ENCODE measurements at regions not wholly inside any gene's neighbourhood (a gene's known extent, or its start where the extent isn't known, plus 50 kb on each side); places are given as distances from the start of the nearest gene placed in this dataset.
"Not testable (repeated sequence)": the region's sequence is repeated elsewhere in the genome, so short reads cannot be mapped to it uniquely, and the experiment has no call there.

DNA sequence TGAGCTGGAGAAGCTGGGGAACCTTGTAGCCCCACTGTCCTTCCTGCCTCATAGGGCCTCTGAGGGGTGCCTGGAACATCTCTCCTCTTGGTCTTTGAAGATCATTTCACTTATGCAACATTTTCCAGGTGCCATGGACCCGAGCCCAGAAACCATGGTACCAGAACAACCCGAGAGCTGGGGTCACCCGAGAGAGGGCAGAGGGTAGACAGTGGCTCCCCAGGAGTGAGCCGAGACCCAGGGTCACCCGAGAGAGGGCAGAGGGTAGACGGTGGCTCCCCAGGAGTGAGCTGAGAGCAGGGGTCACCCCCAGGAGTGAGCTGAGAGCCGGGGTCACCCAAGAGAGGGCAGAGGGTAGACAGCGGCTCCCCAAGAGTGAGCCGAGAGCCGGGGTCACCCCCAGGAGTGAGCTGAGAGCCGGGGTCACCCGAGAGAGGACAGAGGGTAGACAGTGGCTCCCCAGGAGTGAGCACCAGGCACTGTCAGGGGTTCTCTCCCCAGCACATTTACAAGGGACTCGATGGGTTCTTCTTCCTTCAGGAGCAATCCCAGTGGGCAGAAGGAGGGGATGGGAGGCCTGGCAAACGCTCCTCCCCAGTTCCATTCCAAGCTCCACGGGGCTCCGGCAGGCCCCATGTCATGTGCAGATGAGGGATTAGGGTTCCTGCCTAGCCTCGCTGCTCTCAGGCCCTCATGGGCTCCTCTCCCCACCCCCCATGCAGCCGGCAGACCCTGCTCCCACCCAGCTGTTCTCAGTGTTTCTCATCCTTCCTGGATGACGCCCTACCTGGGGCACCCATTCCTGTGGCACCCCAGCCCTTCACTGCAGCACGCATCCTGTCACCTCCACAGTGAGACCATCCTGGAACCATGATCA lies 163.5 kb downstream of the RTP5 start:
- DNase-seq = no peak

- no peak for DNase-seq
These were observed 164.6 kb downstream of the RTP5 start for GRCh38 chr2:242034138-242034537.

GRCh38 chr2:242034996-242035814 lies 165.7 kb downstream of the RTP5 start:
- DNase-seq = no peak

DNA sequence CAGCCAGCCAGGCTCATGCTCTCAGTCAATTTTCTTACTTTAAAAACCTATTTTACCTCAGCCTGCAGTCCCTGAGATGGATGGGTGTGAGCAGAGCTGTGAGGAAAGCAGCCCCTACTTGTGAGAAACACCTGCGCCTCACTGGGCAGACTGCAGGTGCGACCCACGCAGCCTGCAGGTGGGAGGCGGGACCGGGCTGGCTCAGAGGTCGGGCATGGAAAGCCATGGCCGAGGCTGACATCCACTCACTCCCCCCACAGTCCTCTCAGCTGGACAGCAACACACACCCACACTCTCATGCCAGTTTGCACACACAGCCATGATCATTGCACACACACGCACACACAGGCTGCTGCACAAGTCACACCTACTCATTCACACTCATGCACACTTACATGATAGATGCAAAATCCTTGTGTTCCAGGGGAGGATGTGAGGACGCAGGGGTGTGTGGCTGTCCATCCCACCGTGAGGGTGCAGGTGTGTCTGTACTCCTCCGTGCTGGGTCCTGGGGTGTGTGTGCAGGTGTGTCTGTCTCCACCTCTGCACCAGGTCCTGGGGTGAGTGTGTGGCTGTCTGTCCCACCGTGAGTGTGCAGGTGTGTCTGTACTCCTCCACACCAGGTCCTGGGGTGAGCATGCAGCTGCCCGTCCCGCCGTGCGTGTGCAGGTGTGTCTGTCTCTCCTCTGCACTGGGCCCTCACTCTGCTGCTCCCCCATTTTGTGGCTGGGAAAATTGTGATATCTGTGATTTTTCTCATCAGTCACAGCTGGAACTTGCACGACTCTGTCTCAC lies 166.5 kb downstream of the RTP5 start:
- DNase-seq = no peak

DNA sequence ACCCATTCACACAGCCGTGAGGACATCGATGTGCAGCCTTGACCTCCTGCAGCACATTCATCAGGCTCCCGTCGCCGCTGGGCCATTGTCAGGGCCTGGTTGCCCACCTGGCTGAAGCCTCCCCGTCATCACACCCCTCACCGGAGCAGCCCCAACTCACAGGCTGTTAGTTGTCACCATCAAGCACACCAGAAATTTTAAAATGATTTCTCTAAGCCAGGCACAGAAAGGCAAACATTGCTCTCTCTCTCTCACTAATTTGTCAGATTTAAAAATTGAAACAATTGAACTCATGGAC lies 167.1 kb downstream of the RTP5 start:
- no peak for DNase-seq

DNA sequence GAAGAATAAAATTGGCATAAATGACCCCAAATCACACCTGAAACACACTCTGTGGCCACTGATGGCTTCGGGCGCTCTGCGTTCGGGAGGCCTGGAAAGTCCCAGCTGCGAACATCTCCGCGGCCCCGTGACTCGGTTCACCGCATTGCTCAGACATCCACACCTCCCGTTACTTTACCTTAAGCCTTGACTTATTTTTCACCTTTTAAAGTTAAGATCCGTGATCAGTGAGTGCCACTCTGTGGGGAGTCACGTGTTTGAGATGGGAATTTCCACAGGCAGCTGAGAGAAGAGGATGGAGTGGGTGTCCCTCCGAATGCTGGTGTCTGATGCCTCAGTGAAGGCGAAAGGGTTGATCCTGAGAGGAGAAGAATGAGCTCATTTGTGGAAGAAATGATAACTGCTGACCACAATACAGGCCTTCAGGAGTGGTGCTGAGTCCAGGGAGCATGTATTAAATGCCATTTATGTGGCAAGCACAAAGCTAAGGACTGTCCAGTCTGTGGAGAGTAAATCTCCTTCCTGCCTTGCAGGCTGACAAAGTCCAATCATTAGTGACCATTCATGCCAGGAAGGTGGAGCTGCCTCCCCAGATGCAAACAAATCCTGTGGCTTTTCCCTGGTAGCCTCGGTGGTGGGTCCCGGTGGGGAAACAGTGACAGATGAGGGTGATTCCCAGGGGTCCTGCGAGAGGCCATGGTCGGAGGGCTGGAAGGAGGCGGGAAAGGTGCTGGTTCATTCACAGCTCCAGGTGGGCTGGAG lies 168.8 kb downstream of the RTP5 start:
- no peak for DNase-seq

GRCh38 chr2:242038928-242039341 lies 169.4 kb downstream of the RTP5 start:
- DNase-seq = no peak

- no peak for DNase-seq
These were observed 170.8 kb downstream of the RTP5 start for GRCh38 chr2:242040303-242040655.

DNA sequence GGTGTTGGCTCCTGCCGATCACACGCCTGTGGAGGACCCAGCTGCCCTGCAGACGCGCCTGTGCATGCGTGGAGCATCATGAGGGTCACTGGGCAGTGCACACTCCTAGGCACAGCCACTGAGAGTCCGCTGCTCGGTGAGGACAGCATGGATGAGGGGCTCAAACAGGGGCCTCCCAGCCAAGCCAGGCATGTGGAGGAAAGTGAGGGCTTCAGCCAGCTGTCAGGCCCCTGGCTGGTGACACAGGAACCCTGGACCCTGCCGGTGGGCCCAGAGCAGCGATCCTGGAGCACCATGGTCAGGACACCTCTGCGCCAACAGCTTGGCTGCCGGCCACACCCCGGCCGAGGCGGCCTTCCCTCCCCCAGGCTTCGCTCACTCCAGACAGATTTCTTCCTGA lies 171.2 kb downstream of the RTP5 start:
- no peak for DNase-seq

DNA sequence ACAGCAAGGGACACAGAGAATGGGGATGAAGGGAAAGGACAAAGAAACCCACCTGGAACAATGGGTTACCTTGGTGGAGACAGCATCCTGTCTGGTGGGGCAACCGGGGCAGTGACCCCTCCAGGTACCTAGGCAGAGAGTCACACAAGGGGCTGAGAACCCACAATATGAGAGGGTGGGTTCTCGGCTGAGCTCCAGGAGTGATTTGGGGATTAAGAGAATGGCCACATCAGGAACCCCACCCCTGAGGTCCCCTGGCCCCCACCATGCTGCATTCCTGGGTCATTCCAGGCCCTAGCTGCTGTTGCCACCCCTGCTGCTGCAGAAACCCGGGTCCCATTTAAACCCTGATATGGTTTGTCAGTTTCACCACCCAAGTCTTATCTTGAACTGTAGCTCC lies 172.3 kb downstream of the RTP5 start:
- no peak for DNase-seq

GRCh38 chr2:242043538-242044312 lies 174.2 kb downstream of the RTP5 start:
- DNase-seq = no peak

DNA sequence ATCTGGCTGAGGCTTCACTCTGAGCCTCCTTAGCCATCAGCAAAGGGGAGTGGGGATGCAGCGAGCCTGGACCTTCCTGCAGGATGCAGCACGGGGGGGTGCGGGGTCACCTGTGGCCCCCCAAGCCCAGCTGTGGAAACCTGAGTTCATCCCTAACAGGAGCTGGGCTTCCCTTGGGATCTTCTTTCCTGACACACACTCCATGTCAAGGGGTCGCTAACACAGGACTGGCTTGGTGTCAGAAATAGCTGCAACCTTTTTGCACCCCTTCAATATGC lies 174.7 kb downstream of the RTP5 start:
- no peak for DNase-seq

- not testable (repeated sequence) for DNase-seq
These were observed 176.1 kb downstream of the RTP5 start for GRCh38 chr2:242045596-242046144.

DNA sequence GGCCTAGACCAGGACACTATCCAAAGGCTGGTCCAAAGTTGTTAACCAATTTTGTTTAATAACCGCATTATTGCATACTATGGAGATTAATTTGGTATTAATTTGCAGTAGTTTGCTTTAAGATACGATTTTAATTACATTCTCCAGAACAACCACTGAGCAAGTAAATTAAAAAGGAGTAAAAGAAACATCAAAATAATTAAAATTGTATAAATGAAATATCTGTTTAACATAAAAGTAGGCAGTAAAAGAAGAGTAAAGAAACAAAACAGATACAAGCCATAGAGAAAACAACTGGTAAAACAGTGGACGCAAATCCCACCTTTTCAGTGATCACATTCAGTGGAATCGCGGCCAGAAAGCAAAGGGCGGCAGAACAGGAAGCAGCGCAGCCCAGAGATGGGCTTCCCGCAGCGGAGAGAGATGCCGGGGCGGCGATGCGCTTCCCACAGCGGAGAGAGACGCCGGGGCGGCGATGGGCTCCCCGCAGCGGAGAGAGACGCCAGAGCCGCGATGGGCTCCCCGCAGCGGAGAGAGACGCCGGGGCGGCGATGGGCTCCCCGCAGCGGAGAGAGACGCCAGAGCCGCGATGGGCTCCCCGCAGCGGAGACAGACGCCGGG lies 176.8 kb downstream of the RTP5 start:
- DNase-seq = no peak

GRCh38 chr2:242047963-242048362 lies 178.4 kb downstream of the RTP5 start:
- DNase-seq = no peak

DNA sequence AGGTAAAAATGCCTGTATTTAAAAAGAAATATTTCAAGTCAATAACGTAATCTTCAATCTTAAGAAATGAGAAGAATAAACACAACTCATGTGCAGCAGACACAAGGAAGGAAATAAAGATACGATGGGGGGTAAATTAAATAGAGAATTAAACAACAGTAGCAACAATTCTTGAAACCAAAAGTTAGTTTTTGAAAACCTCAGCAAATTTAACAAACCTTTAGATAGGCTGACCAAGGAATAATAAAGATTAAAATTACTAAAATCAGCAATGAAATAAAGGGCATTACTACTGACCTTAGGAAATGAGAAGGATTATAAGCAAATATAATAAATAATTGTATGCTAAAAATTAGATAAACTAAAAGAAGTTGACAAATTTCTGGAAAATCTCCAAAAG lies 178.9 kb downstream of the RTP5 start:
- no peak for DNase-seq

- not testable (repeated sequence) for DNase-seq
These were observed 180.0 kb downstream of the RTP5 start for GRCh38 chr2:242049492-242049891.

DNA sequence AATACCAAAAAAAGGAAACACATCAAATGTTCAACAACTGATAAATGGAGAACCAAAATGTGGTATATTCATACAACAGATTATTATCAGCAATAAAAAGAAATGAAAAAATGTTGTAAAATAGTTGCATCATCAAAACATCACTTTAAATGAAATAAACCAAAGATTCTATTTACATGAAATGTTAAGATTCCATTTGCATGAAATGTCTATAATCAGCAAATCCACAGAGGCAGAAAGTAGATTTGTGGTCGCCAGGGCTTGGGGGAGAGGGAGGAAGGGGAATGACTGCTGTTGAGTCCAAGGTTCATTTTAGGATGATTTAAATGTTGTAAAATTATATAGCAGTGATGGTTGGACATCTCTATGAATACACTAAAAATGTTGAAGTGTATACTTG lies 181.9 kb downstream of the RTP5 start:
- no peak for DNase-seq

DNA sequence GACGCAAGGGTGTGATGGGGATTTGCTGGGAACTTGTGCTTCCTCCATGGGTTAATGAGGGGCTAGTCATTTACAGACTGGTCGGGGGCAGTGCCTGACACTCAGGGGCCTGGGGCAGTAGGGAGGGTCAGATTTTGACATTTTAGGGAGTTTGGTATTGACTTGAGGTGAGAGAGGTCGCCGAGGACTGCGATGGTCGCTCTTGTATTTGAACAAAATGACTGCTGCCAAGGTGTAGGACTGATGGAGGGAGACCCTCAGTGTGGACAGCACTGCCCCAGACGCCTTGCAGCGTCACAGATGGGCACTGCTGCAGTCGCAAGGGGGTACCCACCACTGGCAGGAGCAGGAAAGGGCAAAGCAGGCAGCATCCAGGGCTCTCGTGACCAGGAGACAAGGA lies 182.9 kb downstream of the RTP5 start:
- no peak for DNase-seq

GRCh38 chr2:242053921-242054320 lies 184.4 kb downstream of the RTP5 start:
- no peak for DNase-seq

- no peak for DNase-seq
These were observed 184.9 kb downstream of the RTP5 start for GRCh38 chr2:242054406-242054805.
